Stimulated activated CD8-positive, alpha-beta memory T cell treated with anti-CD3 and anti-CD28 coated beads, Interleukin-15, amount 100 ng/mL, for 4 hours (primary cell): ENCODE measurements at regions not wholly inside any gene's neighbourhood (a gene's known extent, or its start where the extent isn't known, plus 50 kb on each side); places are given as distances from the start of the nearest gene placed in this dataset.
"Not testable (repeated sequence)": the region's sequence is repeated elsewhere in the genome, so short reads cannot be mapped to it uniquely, and the experiment has no call there.

ENCODE experiments used
- DNase-seq, 2 donors: peaks; one replicate each; pipeline ENCODE4 v3.0.0-alpha.2; 2020; ENCODE audit warnings: low read depth in 2 of 2

DNA sequence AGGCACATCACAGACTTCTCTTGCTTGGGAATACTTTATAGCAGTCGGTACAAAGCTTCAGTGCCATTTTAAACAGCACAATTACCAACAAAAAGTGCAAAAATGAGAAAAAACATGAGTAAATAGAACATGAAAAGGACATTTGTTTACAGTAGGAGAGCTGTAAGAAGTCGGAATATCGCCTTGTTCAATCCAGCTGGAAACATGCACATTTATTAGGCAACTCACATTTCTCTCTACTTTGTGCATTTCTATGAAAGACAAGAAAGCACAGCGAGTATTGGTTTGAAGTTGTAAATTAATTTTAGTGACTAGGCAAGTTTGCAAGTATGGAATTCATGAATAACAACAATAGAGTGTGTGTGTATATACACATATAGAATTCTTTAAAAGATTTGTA lies 484.7 kb downstream of the DACH1 start:
- DNase-seq = no peak

DNA sequence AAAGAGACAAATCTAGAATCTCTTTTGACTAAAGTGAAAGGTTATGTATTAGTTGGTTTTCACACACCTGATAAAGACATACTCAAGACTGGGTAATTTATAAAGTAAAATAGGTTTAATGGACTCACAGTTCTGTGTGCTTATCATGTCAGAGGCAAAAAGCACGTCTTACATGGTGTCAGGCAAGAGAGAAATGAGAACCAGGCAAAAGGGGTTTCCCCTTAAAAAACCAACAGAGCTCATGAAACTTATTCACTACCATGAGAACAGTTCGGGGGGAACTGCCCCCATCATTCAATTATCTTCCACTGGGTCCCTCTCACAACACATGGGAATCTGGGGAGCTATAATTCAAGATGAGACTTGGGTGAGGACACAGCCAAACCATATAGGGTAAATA lies 486.8 kb downstream of the DACH1 start:
- DNase-seq = no peak

- no peak for DNase-seq
Observed at GRCh38 chr13:71378961-71379905, 487.8 kb downstream of the DACH1 start.

- no peak for DNase-seq
Observed at GRCh38 chr13:71374471-71375049, 492.4 kb downstream of the DACH1 start.

DNA sequence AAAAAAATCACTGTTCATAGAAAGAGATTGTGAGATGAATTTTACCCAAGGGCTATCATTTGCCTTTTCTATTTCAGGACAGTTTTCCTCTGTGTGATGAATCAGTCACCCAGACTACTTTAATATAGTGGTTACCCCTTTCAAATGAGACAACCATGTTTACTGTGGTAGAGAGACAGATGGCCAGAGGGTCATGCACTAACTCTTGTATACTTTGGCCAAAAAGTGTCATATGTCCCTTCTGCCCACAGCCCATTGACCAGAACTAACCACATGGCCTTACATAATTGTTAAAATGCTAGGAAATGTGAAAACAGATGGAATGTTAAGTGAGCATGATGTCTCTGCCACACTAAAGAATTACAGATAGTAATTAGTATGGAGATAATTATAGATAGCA lies 498.7 kb downstream of the DACH1 start:
- DNase-seq = no peak

DNA sequence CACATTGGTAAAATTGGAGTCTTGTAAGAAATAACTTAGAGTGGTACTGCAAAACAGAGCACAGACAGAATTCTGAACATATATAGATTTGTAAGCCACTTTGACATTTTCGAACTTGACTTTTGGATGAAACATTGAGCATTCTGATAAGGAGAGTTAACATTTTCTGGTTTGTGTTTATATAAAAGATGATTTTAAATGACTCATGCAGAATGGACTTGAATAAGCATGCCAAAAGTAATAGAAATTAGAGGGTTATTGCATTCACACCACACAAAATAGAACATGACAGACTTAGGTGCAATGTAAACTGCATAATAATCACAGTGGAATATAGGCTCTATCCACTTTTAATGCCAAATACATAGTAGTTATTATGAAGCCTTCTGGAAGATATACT lies 507.0 kb downstream of the DACH1 start:
- no peak for DNase-seq

DNA sequence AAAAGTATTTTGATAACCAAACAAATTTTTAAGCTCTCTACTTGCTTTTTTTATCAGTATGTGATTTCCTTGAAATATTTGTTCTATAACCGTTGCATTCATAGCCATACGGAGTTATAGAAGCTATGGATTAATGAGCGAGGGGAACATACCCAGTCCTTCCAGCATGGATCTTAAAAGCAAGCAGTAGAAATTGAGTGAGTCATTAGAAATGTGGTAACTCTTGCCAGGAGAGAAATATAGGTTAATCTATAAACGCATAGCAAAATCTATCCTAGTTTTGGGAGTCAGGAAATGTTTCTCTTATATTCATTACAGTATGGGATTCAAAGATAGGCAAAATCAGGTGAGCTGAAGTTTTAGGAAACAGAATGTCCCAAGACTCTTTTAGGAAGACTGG lies 507.4 kb downstream of the DACH1 start:
- no peak for DNase-seq

- DNase-seq = no peak
Observed at GRCh38 chr13:71358218-71358617, 508.8 kb downstream of the DACH1 start.

DNA sequence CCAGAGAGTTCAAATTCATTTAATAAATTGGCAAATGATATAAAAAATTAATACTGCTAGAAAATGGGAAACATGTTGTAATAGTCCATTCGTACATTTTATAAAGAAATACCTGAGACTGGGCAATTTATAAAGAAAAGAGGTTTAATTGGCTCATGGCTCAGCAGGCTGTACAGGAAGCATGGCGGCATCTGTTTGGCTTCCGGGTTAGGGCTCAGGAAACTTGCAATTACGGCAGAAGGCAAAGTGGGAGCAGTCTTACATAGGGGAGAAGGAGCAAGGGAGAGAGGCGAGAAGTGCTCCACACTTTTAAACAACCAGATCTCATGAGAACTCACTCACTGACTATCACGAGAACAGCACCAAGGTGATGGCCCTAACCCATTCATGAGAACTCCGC lies 512.0 kb downstream of the DACH1 start:
- DNase-seq = no peak

- DNase-seq = no peak
Observed at GRCh38 chr13:71350886-71351285, 516.1 kb downstream of the DACH1 start.

GRCh38 chr13:71345856-71346255 lies 521.1 kb downstream of the DACH1 start:
- not testable (repeated sequence) for DNase-seq

DNA sequence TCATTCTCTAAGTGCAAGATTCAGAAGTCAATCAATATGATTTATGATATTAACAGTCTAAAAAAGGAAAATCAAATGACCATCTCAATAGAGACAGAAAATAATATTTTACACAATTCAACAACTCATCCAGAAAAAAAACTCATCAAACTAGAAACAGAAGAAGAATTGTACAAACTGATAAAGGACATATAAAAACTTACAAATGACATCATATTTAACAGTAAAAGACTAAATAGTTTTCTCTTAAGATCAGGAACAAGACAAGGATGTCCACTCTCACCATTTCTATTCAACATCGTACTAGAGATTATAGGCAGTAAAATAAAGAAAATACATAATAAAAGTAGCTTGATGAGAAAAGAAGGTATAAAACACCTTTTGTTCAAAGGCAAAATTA lies 527.3 kb downstream of the DACH1 start:
- no peak for DNase-seq

- no peak for DNase-seq
Observed at GRCh38 chr13:71339005-71339404, 528.0 kb downstream of the DACH1 start.

DNA sequence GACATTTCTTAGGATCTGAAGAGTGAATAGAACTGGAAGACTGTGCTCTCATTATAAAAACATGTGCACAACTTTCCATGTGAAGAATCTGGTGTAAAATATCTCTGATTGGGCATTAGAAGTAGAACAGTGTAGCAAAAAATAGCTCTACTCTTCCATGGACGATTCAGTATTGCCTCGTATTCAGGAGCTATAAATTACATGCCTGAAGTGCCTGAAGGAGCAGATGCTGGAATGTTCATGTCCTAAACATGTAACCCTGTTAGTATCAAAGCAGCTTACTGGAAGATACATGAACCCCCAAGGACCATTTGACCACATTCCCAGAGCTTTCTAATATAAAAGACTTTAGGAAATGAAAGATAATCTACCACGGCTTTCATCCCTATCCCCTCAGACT lies 528.9 kb downstream of the DACH1 start:
- no peak for DNase-seq

- no peak for DNase-seq
Observed at GRCh38 chr13:71327266-71327665, 539.7 kb downstream of the DACH1 start.

DNA sequence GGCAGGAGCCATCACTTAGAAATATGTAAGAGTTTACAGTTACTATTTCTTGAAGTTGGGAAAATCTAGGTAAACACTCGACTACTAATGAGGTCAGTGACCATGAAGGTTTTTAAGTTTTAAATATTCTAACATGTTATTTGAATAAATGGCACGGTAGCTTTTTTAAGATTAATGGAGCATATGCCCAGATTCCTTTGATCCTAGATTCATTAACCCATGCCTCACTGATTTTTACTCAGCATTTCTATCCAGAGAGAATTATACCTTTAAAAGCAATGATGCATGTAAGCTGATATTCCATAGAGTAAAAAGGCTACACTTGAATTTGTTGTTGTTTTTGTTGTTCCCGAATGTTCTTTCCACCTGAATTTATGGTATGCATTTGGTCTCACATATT lies 541.4 kb downstream of the DACH1 start:
- no peak for DNase-seq

DNA sequence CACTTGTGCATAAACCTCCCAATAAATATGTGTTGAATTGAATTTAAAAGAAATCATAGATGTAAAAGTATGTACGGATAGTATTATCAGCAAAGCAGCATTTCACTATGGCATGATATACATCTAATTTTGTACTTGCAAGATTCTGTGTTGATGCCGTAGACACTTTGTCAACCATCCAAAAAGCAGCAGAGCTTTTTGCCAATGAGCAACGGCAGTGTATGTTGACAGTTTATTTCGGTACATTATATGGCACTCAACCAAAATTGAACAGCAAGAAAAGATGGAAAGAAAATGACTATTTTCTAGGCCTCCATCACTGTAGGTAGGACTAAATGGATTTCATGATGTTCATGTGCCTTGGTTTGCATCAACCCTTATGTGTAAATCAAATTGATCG lies 543.7 kb downstream of the DACH1 start:
- DNase-seq = no peak

DNA sequence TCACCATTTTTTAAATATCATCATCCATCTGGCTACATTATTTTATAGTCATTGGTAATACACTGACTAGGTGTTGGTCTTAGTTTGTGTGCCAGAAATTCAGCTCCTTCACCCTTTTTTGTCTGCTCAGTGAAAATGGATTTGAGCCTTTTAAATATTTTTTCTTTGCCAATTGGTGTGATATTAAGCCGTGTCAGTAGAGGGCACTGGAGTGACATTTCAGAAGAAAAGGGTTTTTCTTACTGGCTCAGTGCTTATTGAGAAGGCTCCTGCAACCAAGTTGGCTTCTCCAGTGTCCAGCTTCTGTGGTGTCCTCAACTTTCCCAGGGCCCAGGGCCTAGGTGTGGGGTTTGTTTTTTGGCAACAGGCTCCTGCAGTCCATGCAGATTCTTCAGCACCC lies 546.6 kb downstream of the DACH1 start:
- DNase-seq = no peak

DNA sequence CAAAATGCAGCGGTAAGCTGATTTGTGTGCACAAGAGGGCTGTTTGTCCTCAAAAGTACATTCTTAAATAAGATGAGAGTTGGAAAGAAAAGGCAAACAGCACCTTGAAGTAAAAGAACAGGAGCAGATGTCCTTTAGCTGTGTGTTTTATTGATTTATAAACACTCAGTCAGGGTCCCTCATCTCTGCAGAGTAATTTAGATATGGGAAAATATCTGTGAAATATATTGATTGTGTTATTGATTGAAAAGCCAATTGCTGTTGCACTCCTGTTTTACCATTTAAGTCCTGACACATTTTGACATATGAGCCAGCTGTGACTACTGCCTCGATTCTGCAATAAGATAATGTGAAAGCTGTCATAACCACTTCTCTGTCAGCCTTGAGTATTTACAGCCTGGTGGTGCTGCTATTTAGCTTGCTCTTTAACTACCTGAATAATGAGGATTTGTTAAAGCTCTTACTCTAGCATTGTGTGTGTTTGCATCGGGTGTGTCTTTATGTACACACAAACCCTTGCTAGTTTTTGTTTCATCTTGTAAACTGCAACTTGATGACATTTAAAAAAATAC lies 550.1 kb downstream of the DACH1 start:
- DNase-seq = no peak

GRCh38 chr13:71312923-71313322 lies 554.1 kb downstream of the DACH1 start:
- no peak for DNase-seq

- no peak for DNase-seq
Observed at GRCh38 chr13:71309905-71310304, 557.1 kb downstream of the DACH1 start.

GRCh38 chr13:71306821-71307220 lies 560.2 kb downstream of the DACH1 start:
- no peak for DNase-seq

- DNase-seq = no peak
Observed at GRCh38 chr13:71304861-71305260, 562.1 kb downstream of the DACH1 start.
